Stimulated activated CD8-positive, alpha-beta memory T cell treated with anti-CD3 and anti-CD28 coated beads, Interleukin-2, amount 100 ng/mL, for 1 hour (primary cell): ENCODE measurements at regions not wholly inside any gene's neighbourhood (a gene's known extent, or its start where the extent isn't known, plus 50 kb on each side); places are given as distances from the start of the nearest gene placed in this dataset.
"Not testable (repeated sequence)": the region's sequence is repeated elsewhere in the genome, so short reads cannot be mapped to it uniquely, and the experiment has no call there.

Experiments
- DNase-seq, 2 donors: peaks; one replicate each; pipeline ENCODE4 v3.0.0-alpha.2; 2020; ENCODE audit warnings: low read depth in 2 of 2

- DNase-seq = no peak
Measured at GRCh38 chr17:5898406-5898805, 171.8 kb upstream of the WSCD1 start.

- DNase-seq = no peak
Measured at GRCh38 chr17:5899496-5900195, 170.5 kb upstream of the WSCD1 start.

GRCh38 chr17:5901731-5902130, 168.4 kb upstream of the WSCD1 start:
- DNase-seq = no peak

GRCh38 chr17:5902181-5903140, 167.7 kb upstream of the WSCD1 start:
- DNase-seq = no peak

- no peak for DNase-seq
Measured at GRCh38 chr17:5911919-5912318, 158.3 kb upstream of the WSCD1 start.

GRCh38 chr17:5913032-5913531, 157.1 kb upstream of the WSCD1 start:
- no peak for DNase-seq

- no peak for DNase-seq
Measured at GRCh38 chr17:5913641-5914040, 156.5 kb upstream of the WSCD1 start.

GRCh38 chr17:5915337-5915736, 154.8 kb upstream of the WSCD1 start:
- no peak for DNase-seq

- DNase-seq = no peak
Measured at GRCh38 chr17:5919089-5919488, 151.1 kb upstream of the WSCD1 start.

GRCh38 chr17:5921512-5922282, 148.5 kb upstream of the WSCD1 start:
- DNase-seq = no peak

GRCh38 chr17:5922476-5922875, 147.7 kb upstream of the WSCD1 start:
- no peak for DNase-seq

GRCh38 chr17:5929721-5930120, 140.5 kb upstream of the WSCD1 start:
- DNase-seq = no peak

GRCh38 chr17:5930555-5930954, 139.6 kb upstream of the WSCD1 start:
- DNase-seq = not testable (repeated sequence)

- DNase-seq = no peak
Measured at GRCh38 chr17:5931616-5932015, 138.6 kb upstream of the WSCD1 start.

- no peak for DNase-seq
Measured at GRCh38 chr17:5933430-5933829, 136.7 kb upstream of the WSCD1 start.

- no peak for DNase-seq
Measured at GRCh38 chr17:5941258-5941657, 128.9 kb upstream of the WSCD1 start.

GRCh38 chr17:5942687-5943086, 127.5 kb upstream of the WSCD1 start:
- no peak for DNase-seq

GRCh38 chr17:5943232-5943631, 126.9 kb upstream of the WSCD1 start:
- DNase-seq = no peak

- no peak for DNase-seq
Measured at GRCh38 chr17:5943982-5944381, 126.2 kb upstream of the WSCD1 start.

- no peak for DNase-seq
Measured at GRCh38 chr17:5947701-5948180, 122.4 kb upstream of the WSCD1 start.

- DNase-seq = no peak
Measured at GRCh38 chr17:5948811-5949210, 121.4 kb upstream of the WSCD1 start.

GRCh38 chr17:5950878-5951277, 119.3 kb upstream of the WSCD1 start:
- DNase-seq = no peak
